Mesothelial cell of epicardium (in vitro differentiated cells): ENCODE measurements at regions not wholly inside any gene's neighbourhood (a gene's known extent, or its start where the extent isn't known, plus 50 kb on each side); places are given as distances from the start of the nearest gene placed in this dataset.

ENCODE experiments used
- DNase-seq, 2 experiments: peaks; one replicate each; pipeline ENCODE4 v3.0.0; 2021; ENCODE audit warnings: low spot score in 2 of 2; ENCODE audit not compliant: unreplicated experiment in 2 of 2
- H3K27ac Mint-ChIP-seq: 2 replicates; pipeline ENCODE4 v1.8.0; 2021; ENCODE audit warnings: mixed read lengths
- H3K27me3 Mint-ChIP-seq: 2 replicates; pipeline ENCODE4 v1.8.0; 2021; ENCODE audit warnings: low read depth, mixed read lengths
- H3K36me3 Mint-ChIP-seq: 2 replicates; pipeline ENCODE4 v1.8.0; 2021; ENCODE audit warnings: mixed read lengths
- H3K4me1 Mint-ChIP-seq: 2 replicates; pipeline ENCODE4 v1.8.0; 2021; ENCODE audit warnings: mixed read lengths
- H3K4me3 Mint-ChIP-seq: 2 replicates; pipeline ENCODE4 v1.8.0; 2021; ENCODE audit warnings: mild to moderate bottlenecking, moderate library complexity, mixed read lengths
- H3K9me3 Mint-ChIP-seq: 2 replicates; pipeline ENCODE4 v1.8.0; 2021; ENCODE audit warnings: mixed read lengths
- CTCF ChIP-seq: fragments of 200-600 bp; sonication (generic); IDR thresholded peaks from one replicate; pipeline ENCODE4 v1.5.0; 2021; ENCODE audit warnings: antibody characterized with exemption; ENCODE audit not compliant: unreplicated experiment

- Mint-ChIP-seq H3K4me1 (no peaks in the 10 kb centered on the region), H3K9me3 (peaks cover 3% of the 10 kb centered on the region), H3K27ac (no peak overlapping the region), H3K27me3 (peaks cover 18% of the 10 kb centered on the region), H3K4me3 (no peak overlapping the region), H3K36me3 (no peaks in the 10 kb centered on the region)
- DNase-seq: no peak
- no peak for TF ChIP-seq CTCF
Measured at GRCh38 chrX:112367065-112367464, 284.5 kb upstream of the TRPC5 start.

GRCh38 chrX:112359906-112360305 lies 277.3 kb upstream of the TRPC5 start:
- H3K4me1 Mint-ChIP-seq: peaks cover 4% of the 10 kb centered on the region
- H3K4me3 Mint-ChIP-seq: no peak overlapping the region
- no peak for TF ChIP-seq CTCF
- no peak overlapping the region for H3K27ac Mint-ChIP-seq
- DNase-seq: no peak
- peaks cover 4% of the 10 kb centered on the region for H3K9me3 Mint-ChIP-seq
- peaks cover 2% of the 10 kb centered on the region for H3K27me3 Mint-ChIP-seq
- no peaks in the 10 kb centered on the region for H3K36me3 Mint-ChIP-seq

- Mint-ChIP-seq H3K27ac (no peak overlapping the region), H3K4me3 (no peak overlapping the region), H3K36me3 (no peaks in the 10 kb centered on the region), H3K9me3 (peaks cover 10% of the 10 kb centered on the region), H3K27me3 (peaks cover 1% of the 10 kb centered on the region), H3K4me1 (peaks cover 4% of the 10 kb centered on the region)
- DNase-seq: no peak
- TF ChIP-seq CTCF: no peak
Measured at GRCh38 chrX:112355931-112356330, 273.4 kb upstream of the TRPC5 start.

DNA sequence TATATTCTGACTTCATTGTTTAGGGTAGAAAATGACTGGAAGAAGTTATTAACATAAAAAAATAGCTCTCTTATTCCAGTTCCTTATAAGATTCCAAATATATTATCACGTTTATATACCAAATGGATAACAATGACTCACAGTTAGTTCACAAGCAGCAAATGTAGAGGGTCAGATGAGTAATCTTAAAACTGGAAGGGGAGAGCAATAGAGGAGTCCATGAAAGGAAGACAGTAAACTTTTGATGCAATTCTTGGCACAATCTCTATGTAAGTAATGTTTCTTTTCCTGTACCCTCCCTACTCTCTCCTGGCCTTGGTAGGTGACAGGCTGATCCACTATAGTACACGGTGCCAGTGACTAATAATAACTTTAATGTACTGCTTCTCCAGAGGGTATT lies 259.0 kb upstream of the TRPC5 start:
- Mint-ChIP-seq H3K9me3 (peaks cover 25% of the 10 kb centered on the region), H3K27me3 (no peaks in the 10 kb centered on the region), H3K4me3 (no peak overlapping the region), H3K27ac (no peak overlapping the region), H3K36me3 (no peaks in the 10 kb centered on the region), H3K4me1 (no peaks in the 10 kb centered on the region)
- no peak for TF ChIP-seq CTCF
- DNase-seq: no peak

- Mint-ChIP-seq H3K36me3 (no peaks in the 10 kb centered on the region), H3K4me1 (no peaks in the 10 kb centered on the region), H3K4me3 (no peak overlapping the region), H3K27me3 (peaks cover 3% of the 10 kb centered on the region), H3K9me3 (no peaks in the 10 kb centered on the region), H3K27ac (no peak overlapping the region)
- no peak for DNase-seq
- TF ChIP-seq CTCF: no peak
Measured at GRCh38 chrX:112313201-112313600, 230.6 kb upstream of the TRPC5 start.

GRCh38 chrX:112306027-112306426 lies 223.5 kb upstream of the TRPC5 start:
- Mint-ChIP-seq H3K9me3 (no peaks in the 10 kb centered on the region), H3K4me1 (peaks cover 2% of the 10 kb centered on the region), H3K36me3 (no peaks in the 10 kb centered on the region), H3K4me3 (no peak overlapping the region), H3K27ac (no peak overlapping the region), H3K27me3 (no peaks in the 10 kb centered on the region)
- TF ChIP-seq CTCF: no peak
- DNase-seq: no peak
